Bronchial epithelial cell (primary cell): ENCODE measurements at regions not wholly inside any gene's neighbourhood (a gene's known extent, or its start where the extent isn't known, plus 50 kb on each side); places are given as distances from the start of the nearest gene placed in this dataset.

Experiments
- DNase-seq: peaks from one replicate; pipeline ENCODE4 v3.0.0-alpha.2; 2010; ENCODE audit warnings: low read depth
- FAIRE-seq: peaks from 2 replicates; lab custom pipeline; 2011; peaks lifted over from hg19 to GRCh38; lab: Jason Lieb, UNC
- H3K27me3 ChIP-seq: 2 replicates; pipeline ENCODE4 v1.5.1; 2011; ENCODE audit warnings: low read length; ENCODE audit not compliant: control insufficient read depth, insufficient read depth
- H3K36me3 ChIP-seq: 2 replicates; pipeline ENCODE4 v1.5.1; 2011; ENCODE audit warnings: low read length; ENCODE audit not compliant: control insufficient read depth, insufficient read depth
- H3K4me3 ChIP-seq: 2 replicates; pipeline ENCODE4 v1.5.1; 2011; ENCODE audit warnings: mild to moderate bottlenecking, low read depth, low read length, control low read depth
- CTCF ChIP-seq: IDR thresholded peaks from 2 replicates; pipeline ENCODE4 v1.5.1; 2011; ENCODE audit warnings: mild to moderate bottlenecking, moderate library complexity, low read length, control low read depth, inconsistent platforms; ENCODE audit not compliant: insufficient read depth, severe bottlenecking

- TF ChIP-seq CTCF: no peak
- no peak for DNase-seq
- FAIRE-seq: no peak
- Histone ChIP-seq H3K27me3 (no peaks in the 10 kb centered on the region), H3K36me3 (no peaks in the 10 kb centered on the region), H3K4me3 (no peak overlapping the region)
These were observed 233.5 kb downstream of the XPNPEP1 start for GRCh38 chr10:109689785-109690184.

GRCh38 chr10:109679478-109679877, 243.8 kb downstream of the XPNPEP1 start:
- no peak for FAIRE-seq
- no peak for TF ChIP-seq CTCF
- no peak overlapping the region for H3K4me3 ChIP-seq
- no peak for DNase-seq
- no peaks in the 10 kb centered on the region for H3K27me3 ChIP-seq
- H3K36me3 ChIP-seq: no peaks in the 10 kb centered on the region

DNA sequence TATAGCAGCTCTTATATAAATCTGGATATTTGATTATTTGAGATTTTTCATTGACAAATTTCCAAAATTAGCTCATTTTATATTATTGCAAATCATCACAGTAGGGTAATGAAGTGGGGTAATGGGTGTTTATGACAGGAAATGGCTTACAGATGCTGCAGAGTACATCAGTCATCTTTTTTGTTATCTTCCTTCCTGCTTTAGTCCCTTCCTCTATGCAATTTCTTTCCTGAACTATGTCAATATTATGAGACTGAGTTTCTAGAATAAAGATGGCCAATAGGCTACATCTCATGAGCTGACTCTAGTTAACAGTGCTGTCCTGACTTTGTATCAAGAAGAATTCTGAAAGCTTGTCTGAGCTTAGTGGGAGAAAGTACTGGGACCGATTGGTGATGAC, 244.5 kb downstream of the XPNPEP1 start:
- FAIRE-seq: no peak
- no peak for TF ChIP-seq CTCF
- no peak for DNase-seq
- Histone ChIP-seq H3K27me3 (no peaks in the 10 kb centered on the region), H3K4me3 (no peak overlapping the region), H3K36me3 (no peaks in the 10 kb centered on the region)

- Histone ChIP-seq H3K36me3 (no peaks in the 10 kb centered on the region), H3K4me3 (no peak overlapping the region), H3K27me3 (no peaks in the 10 kb centered on the region)
- DNase-seq (peak; percentile 82), FAIRE-seq (no peak)
- TF ChIP-seq CTCF: no peak
These were observed 246.6 kb downstream of the XPNPEP1 start for GRCh38 chr10:109676703-109677102.

GRCh38 chr10:109668703-109669102, 254.6 kb downstream of the XPNPEP1 start:
- FAIRE-seq: no peak
- TF ChIP-seq CTCF: no peak
- H3K36me3 ChIP-seq: no peaks in the 10 kb centered on the region
- no peak overlapping the region for H3K4me3 ChIP-seq
- no peaks in the 10 kb centered on the region for H3K27me3 ChIP-seq
- DNase-seq: no peak

- TF ChIP-seq CTCF: no peak
- Histone ChIP-seq H3K36me3 (no peaks in the 10 kb centered on the region), H3K4me3 (no peak overlapping the region), H3K27me3 (no peaks in the 10 kb centered on the region)
- DNase-seq: peak; percentile 62
- FAIRE-seq: peak; percentile 93
These were observed 255.1 kb downstream of the XPNPEP1 start for GRCh38 chr10:109668154-109668665.
